ENCODE measurements at regions not wholly inside any gene's neighbourhood (a gene's known extent, or its start where the extent isn't known, plus 50 kb on each side); places are given as distances from the start of the nearest gene placed in this dataset.

DNA sequence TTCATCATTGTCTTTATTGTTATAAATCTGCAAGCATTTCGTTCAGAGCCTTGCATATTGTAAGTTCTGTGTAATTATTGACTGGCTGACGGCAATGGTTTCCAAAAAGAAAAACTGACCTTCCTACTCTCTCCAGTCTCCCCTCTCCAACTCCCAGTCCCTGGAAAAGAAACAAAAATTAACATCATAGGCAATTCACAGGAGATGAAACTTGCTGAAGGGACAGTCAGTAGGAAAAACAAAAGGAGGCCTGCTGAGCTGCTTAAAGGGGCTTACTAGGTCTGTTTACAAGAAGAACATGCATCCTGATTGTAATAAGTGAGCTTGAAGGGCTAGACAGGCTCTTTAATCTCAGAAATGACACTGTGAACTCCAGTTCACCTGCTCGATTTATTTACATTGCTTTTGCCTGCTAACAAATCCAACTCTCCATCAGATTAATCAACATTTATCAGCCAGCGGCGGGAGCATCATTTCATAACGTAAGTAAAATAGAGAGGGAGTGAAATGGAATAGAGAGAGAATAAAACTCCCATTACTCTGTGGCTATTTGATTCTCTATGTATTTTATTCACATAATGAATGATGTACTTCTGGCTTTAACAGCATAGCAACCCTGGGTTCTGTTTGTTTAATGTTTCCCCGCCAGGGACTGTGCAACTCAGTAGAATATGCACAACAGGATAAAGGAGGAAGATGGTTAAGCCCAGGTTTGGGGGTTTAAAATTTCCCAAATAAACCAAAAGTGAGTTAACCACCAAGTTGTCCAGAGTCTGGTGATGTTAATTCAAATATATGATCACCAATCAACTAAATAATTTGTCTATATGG is 256.7 kb upstream of the SETBP1 start:
- no peak for DNase-seq (ENCODE audit: low spot score)

DNA sequence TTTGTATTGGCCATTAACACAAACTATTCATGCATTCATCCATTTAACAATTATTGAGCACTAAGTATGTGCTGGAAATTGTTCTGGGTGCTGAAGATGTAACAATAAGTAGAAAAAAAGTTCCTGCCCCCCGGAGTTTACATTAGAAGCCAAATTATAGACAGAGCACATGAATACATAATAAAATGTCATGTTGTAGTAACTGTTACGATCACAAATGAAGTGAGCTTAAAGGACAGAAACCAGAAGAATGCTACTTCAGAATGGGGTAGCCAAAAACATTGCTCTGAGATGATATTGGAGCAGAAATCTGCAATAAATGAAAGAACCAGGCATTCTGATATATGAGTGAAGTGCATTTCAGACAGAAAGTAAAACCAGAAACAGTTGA is 256.0 kb upstream of the SETBP1 start:
- no peak for DNase-seq (ENCODE audit: low spot score)

DNA sequence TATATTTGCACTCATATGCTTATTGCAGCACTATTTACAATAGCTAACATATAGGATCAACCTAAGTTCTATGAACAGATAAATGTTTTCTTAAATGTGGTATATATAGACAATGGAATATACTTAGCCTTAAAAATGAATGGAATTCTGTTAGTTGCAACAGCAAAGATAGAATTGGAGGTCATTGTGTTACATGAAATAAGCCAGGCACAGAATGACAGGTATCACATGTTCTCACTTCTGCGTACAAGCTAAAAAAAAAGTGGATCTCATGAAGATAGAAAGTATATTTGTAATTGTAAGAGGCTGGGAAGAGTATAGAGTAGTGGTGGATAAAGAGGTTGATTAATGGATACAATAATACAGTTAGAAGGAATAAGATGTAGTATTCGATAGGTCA is 255.5 kb upstream of the SETBP1 start:
- DNase-seq (ENCODE audit: low spot score) = no peak

DNA sequence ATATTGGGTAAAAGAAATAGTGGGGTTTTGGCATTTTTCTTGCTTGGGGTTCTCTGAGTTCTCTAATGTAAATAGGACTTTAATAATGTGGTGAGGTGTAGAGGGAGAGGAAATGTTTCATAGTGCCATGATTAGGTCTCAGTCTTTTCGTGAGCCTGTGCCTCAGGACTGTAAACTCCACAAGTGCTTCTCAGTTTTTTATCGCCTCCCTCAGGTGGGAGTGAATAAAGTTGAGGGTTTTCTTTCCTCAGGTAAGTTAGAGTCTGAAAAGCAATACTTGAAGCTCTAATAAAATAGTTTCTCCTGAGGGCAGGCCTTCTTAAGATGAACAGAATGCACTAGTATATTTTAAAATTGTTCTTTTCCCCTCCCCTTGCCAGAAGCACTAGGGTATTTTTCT is 243.1 kb upstream of the SETBP1 start:
- no peak for DNase-seq (ENCODE audit: low spot score)

DNA sequence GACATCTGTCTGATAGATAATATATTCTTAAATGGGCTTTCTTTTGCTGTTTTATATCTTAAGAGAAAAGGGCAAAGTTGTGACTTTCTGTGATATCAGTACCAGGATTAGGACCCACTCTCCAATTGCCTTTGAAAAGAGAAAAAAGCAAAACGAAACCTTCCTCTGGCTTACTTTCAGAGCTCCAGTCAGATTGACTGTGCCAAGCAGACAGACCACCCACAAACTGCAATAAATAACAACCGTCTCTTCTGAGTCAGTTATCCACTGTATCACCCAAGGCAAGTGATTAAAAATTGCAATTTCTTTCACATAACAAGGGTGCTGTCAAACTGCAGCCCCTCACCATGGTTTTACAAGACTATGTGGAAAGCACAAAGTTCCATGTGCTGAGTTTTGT is 230.5 kb upstream of the SETBP1 start:
- DNase-seq (ENCODE audit: low spot score) = no peak

DNA sequence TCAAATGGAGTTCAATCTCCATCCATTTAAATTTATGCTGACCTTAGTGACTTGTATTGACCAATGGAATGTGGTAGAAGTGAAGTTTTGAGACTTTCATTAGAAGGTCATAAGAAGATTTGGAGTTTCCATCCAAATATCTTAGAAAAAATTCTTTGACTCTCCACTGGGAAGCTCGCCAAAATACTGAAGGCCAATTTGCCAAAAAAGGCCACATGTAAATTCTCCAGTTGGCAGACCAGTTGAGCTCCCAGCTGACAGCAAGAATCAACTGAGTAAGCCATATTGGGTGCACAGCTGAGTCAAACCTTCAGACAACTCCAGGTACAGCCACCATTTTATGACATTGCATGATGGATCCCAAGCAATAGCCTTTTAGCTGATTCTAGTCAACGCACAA is 228.3 kb upstream of the SETBP1 start:
- DNase-seq (ENCODE audit: low spot score) = no peak

DNA sequence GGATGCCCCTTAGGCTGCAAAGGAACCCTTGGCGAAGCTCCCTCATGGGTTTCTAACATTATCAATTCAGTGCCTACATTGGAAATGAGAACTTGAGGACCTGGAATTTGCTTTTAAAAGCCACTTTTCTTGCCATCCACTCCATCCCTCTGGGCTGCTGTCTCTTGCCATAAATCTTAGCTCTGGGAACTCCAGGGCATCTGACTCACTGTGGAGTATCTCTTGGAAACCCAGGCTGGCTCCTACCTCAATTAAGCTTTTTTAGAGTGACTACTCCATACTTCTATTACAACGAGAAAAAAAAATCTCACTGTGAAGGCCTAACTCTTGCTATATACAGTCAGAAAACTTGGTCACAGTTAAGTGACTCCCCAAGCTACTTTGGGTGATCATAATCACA is 227.2 kb upstream of the SETBP1 start:
- DNase-seq (ENCODE audit: low spot score) = no peak

DNA sequence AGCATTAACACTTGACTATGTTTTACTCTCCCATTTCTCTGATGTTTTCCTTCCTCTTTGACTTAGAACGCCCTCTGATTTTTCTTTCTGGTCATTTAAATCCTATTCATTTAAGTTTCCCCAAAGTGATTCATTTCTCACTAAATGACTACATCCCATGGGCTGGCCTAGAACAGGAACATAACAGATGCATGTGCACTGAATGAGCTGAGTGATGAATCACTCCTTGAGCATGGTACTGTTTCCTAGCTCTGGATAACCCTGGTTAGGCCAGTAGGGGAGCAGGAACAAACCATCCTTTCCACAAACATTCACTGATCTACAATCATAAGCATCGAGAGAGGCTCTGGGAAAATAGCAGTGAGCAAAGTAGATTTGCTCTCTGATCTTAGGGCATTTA is 221.9 kb upstream of the SETBP1 start:
- DNase-seq (ENCODE audit: low spot score) = no peak

DNA sequence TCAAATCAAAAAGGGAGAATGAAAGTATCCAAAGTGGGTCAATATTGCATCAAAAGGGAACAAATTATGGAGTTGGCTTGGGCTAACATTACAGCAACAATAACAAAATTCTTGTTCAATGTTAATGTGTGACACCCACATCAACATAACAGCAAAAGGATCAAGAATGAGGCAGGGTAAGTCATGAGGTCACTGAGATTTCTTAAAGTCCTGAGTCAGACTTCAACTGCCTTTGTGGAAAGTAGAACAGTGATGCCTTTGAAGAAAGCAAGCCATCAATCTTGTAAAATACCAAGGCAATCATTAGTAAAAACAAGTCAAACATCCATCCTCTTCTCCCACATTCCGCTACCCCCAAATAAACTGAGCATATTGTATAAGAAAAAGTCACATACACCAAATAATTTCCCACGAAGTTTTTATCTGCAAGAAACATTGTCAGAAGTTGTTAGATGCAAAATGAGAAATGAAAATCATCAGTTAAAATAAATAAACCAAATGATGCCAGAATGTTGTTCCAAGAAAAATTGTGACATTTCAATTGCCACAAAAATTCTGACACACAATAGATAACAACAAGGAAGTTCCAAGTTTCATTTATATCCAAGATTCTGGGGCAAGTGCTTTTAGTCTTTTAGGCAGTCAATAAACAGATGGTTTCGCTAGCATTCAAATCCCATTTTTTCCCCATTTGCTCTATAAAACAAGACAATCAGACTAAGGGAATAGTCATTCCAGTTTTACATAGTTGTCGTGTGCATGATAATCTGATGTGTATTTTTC is 216.1 kb upstream of the SETBP1 start:
- no peak for DNase-seq (ENCODE audit: low spot score)

DNA sequence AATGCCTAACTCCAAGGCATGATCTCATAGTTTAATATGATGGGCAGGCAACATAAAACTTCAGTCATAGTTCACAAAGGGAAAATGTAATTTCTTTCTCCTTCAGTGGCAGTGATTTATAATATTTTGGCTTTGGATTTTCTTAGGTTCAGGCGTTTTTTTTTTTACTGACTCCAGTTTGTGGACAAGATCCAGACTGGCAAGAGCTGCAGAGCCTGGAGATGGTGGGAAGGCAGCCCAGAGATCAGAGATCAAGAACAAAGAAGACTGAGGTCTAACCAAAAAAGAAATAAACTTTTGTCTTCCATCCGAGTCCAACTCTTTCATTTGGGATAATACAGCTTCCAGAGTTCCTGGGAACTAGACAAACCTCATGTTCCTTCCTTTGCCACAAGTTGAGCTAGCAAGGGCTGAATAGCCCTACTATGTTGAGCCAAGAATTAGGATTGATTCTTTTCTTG is 215.3 kb upstream of the SETBP1 start:
- peak; percentile 42 for DNase-seq (ENCODE audit: low spot score)

DNA sequence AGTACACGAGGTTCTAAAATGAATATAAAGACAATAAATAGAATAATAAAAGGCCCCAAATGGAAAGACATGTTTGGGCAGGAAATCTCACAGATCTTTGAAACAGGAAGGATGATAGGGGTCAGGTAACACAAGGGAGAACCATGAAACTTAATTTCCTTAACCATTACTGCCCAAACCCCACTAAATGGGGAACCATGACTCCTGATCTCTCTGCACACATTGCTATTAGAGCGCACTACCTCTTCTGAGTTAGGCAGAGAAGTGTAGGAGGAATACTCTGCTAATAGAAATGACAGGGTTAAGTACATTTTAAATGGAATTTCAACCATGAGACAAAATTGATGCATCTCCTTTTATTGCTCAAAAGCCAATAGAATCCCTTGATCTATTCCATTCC is 213.7 kb upstream of the SETBP1 start:
- DNase-seq (ENCODE audit: low spot score) = no peak

DNA sequence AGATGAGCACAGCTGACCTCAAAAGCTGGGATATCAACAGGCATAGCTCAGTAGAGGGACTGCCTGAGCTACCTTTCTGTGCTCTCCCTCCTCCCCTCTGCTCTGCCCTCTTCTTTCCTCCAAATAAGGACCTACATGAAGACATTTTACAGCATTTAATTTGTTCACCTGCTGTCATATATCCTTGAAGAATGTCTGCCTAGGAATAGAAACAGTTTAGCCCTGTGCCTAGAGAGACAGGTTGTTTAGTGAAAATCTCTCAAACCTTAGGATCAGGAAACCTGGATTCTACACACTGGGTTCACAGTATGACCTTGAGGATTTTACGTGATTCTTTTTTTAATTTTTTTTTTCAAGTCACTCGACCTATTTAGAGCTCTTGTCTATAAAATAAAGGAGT is 213.0 kb upstream of the SETBP1 start:
- no peak for DNase-seq (ENCODE audit: low spot score)

DNA sequence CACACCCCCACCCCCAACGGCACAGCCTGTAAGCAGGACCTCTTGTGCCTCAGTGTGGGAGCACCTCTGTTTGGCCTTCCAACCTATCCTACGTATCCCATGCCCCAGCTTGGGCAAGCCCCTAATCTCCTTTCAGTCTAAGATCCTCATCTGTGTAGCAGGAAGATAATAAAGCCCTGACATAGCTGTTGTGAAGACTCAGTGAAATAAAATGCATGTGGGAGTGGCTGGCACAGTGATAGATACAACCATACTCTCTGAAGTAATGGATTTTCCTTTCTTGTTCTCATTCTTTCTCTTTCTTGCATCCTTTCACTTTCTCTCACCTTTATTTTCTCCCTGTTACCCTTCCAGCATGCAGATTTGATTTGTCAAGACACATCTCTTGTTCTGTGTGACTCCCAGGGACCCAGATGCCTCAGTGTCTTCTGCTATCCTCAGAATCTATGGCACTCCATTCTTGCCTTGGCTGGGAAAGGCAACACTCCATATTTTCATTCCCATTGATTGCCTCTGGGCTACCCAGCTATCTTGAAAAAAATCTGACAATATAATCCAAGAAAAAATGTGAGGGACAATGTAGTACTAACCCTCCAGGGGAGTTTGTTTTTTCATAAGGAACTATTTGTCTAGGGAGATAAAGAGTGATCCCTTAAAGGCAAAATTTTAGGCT is 207.2 kb upstream of the SETBP1 start:
- no peak for DNase-seq (ENCODE audit: low spot score)

DNA sequence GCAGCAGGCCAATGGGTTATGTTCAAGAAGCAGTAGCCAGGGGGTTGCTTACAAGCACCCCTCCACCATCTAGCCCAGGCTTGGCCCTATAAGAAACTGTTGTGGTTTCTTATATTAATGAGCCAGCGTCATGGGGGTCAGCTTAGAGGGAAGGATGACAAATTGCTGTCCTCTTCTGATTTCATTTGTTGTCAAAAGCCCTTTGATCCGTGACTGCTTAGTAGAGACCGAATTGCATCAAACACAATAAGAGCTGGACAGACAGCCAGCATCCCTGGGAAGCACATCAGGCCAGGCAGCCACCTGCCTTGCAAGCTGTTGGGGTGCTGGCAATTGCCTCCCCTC is 206.6 kb upstream of the SETBP1 start:
- DNase-seq (ENCODE audit: low spot score) = no peak

DNA sequence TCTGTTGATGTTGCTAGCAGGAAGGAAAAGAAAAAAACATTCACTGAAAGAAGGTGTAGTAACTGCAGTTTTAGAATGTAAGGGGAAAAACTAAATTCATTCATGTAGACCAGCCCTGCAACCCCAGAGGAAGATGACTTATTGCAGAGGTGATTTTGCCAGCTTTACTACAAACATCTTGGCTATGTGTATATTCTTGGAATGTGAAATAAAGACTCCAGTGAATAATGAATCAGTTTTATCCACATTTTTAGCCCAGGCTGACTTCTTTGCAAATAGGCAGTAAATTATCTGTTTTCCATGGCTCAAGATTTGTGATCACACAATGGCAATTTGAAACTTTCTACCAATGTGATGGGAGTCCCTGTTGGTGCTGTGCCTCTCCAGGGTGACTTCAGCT is 206.1 kb upstream of the SETBP1 start:
- no peak for DNase-seq (ENCODE audit: low spot score)

DNA sequence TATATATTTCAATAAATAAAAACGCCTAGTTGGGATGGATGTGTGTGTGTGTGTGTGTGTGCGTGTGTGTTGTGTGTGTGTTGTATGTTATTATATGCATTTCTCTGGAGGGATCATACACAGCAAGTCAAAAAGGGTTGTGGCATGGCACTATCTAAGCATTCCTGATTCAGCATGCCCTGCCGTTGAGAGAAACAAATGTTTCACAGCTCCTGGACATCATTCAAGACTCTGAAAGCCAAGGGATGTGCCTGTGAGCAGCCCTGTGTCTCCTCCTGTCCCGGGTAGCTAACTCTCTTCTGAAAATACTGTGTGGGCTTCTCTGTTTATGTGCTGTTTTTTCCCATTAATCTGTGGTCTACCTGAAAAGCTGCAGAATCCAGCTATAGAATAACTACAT is 197.9 kb upstream of the SETBP1 start:
- DNase-seq (ENCODE audit: low spot score) = no peak

DNA sequence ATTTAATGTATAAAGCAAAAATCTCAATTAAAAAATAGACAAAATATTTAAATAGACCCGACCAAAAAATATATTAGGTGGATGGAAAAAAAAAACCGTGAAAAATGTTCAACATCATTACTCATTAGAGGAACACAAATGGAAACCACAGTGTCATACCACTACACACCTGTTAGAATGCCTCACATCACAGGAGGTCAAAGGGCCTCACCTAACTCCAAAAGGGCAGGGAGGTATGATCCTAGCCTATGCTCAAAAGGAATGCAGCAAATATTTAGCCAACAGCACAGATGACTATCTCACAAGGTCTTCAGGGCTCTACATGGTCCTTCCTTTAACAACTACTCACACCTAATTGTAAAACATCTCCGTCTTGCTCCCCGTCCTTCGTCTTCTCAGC is 185.5 kb upstream of the SETBP1 start:
- no peak for DNase-seq (ENCODE audit: low spot score)

DNA sequence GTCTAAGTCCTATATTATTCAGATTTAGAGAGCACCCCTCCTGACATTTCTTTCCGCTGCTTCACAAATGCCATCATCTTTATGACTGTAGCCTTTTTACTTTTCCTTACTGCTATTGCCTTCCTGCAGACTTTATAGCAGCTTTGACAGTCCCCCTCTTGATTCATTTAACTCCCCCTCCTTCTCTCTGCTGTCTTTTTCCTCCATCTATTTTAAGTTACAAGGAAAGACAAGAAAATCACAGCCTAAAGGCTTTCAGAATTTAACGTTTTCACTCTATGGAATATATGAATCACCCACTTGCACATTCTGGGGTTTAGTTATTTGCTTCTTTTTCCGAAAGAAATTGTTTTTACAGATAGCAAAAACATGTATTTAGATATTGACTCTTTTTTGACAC is 183.4 kb upstream of the SETBP1 start:
- DNase-seq (ENCODE audit: low spot score) = no peak

DNA sequence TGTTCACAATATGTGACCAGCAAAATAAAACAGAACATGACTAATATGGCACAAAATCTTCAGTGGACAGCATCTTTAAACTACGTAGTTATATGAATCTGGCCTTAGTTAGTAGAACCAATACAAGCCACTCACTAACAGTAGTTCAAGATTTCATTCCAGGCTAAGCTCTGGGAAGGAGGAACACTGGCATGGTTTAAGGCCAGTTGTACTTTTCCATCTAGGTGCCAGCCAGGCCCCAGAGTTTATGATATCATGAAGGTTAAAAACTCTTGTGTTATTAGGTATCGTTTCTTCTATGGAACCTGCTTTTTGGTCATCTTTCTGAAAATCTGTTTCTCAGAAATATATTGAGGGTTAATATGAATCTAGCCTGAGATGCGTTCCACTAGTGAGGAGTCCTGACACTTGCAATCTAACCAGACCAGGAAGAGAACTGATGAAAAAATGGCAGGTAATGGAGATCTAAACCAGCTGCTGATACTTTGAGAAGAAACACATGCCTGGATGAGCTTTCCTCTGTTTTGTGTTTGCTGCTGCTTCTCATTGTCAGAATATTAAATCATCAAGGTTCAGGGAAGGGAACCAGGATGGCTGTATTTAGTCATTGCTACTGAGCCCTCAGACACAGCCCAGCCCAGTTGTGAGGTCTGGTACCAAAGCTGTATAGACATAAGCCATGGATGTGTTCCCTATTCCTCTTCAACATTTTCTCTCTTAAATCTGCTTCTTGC is 182.8 kb upstream of the SETBP1 start:
- DNase-seq (ENCODE audit: low spot score) = no peak

DNA sequence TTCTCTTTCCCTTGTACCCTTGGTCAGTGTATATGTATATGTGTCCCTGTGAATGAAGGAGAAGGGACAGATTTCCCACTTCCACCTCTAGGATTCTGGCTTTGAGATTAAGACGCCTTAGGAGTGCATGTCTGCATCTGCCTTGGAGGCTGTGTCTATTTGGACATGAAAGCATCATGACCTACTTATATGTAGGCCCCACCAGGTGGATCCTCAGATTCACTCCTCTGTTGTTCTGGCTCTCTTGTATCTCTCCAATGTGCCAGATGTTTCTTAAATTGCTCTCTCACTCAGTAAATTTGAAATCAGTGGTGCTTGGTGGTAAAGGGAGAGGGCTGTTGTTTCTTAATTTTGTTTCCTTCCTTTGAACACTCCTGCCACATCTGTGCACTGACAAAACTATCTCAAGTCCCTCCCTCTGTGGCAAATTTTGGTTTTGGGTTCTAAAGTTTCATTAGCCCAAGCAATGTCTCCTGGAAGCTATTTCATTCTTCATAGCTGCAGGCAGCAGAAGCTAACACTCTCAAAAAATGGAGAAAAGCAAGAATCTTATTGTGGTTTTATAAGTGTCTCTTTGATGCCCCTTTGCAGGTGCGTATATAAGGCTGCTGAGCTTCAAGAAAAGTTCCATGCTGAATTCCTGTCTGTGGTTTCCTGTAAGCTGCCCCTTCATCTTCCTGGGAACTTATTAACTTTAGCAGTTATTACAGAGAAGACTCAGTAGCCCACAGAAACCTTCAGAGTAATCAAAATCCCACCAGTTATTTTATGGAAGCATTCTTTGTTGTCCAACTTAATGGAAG is 179.7 kb upstream of the SETBP1 start:
- DNase-seq (ENCODE audit: low spot score) = no peak

DNA sequence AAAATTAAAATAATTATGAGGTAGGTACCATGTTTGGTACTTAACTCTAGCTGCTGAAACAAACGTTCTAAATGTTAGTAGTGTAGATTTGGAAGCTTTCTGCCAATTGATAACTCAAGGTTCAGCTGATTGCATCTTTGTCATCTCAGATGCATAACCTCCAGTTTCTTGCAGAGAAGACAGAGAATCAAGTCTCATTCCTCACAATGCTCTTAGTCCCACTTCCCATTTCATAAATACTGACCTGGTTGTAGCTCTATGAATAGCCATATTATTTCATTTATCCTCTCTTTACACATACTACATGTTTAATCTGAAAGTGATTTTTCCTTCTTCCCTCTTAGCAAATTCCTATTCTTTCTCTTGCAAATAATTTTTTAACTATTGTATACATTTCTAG is 178.5 kb upstream of the SETBP1 start:
- no peak for DNase-seq (ENCODE audit: low spot score)

DNA sequence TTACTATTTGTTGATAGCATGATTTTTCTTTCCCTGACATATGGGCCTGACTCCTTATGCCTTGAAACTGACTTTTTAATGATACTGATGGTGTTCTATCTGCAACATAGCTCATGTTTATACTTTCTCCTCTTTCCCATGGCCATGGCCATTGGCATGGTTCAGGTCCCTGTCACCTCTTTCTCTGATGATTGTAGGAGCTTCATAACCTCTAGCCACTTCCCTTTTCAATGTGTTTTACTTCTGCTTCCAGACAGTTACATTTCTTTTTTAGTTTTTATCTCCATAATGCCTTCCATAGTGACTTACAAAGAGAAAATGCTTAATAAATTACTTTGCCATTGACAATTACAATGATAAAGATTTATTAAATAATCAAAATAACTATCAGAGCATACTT is 177.9 kb upstream of the SETBP1 start:
- peak; percentile 8 for DNase-seq (ENCODE audit: low spot score)
